SK-N-MC (cell line): ENCODE measurements at regions not wholly inside any gene's neighbourhood (a gene's known extent, or its start where the extent isn't known, plus 50 kb on each side); places are given as distances from the start of the nearest gene placed in this dataset.

Experiments used
- DNase-seq: peaks from one replicate; pipeline ENCODE4 v3.0.0-alpha.2; 2011; ENCODE audit warnings: low read depth, low spot score
- H3K27ac ChIP-seq: fragments of 200-600 bp; sonication (generic); 2 replicates; pipeline ENCODE4 v1.5.1; 2016; ENCODE audit warnings: mixed run types
- H3K36me3 ChIP-seq: fragments of 200-600 bp; sonication (generic); 2 replicates; pipeline ENCODE4 v1.6.1; 2017; ENCODE audit warnings: antibody characterized with exemption, low read length, mixed read lengths; ENCODE audit not compliant: insufficient read depth
- H3K4me3 ChIP-seq: fragments of 200-600 bp; sonication (generic); 2 replicates; pipeline ENCODE4 v1.5.1; 2016
- H3K9ac ChIP-seq: fragments of 200-600 bp; sonication (generic); 2 replicates; pipeline ENCODE4 v1.8.0; 2017; ENCODE audit warnings: mixed run types, mixed read lengths; ENCODE audit not compliant: insufficient read length
- H3K9me3 ChIP-seq: fragments of 200-600 bp; sonication (generic); 2 replicates; pipeline ENCODE4 v1.6.1; 2017; ENCODE audit warnings: low read depth, mild to moderate bottlenecking, antibody characterized with exemption, low read length, moderate library complexity, mixed read lengths
- EZH2 ChIP-seq: fragments of 200-600 bp; sonication (generic); IDR thresholded peaks from one replicate; pipeline ENCODE4 v1.6.1; 2017; ENCODE audit warnings: antibody characterized with exemption
- FOXP2 ChIP-seq: optimal IDR thresholded peaks from 2 replicates; pipeline ENCODE3; 2011; ENCODE audit warnings: mild to moderate bottlenecking, moderate library complexity; ENCODE audit not compliant: insufficient read depth; ENCODE audit errors: extremely low read length, control extremely low read depth
- POLR2AphosphoS5 ChIP-seq: IDR thresholded peaks from 2 replicates; pipeline ENCODE4 v1.6.1; 2012; ENCODE audit warnings: mild to moderate bottlenecking, low read depth, low read length, borderline replicate concordance

GRCh38 chr2:2839393-2839781 lies 508.3 kb upstream of the MYT1L start:
- Histone ChIP-seq H3K9me3 (no peaks in the 10 kb centered on the region), H3K4me3 (no peak overlapping the region), H3K9ac (no peak overlapping the region), H3K27ac (no peak overlapping the region), H3K36me3 (no peaks in the 10 kb centered on the region)
- no peak for DNase-seq
- TF ChIP-seq EZH2 (no peak), FOXP2 (no peak), POLR2AphosphoS5 (no peak)

- DNase-seq = no peak
- no peaks in the 10 kb centered on the region for H3K9me3 ChIP-seq
Observed at GRCh38 chr2:2838548-2838845, 507.4 kb upstream of the MYT1L start.

GRCh38 chr2:2837746-2838547 lies 506.9 kb upstream of the MYT1L start:
- no peak for TF ChIP-seq EZH2
- no peak for TF ChIP-seq POLR2AphosphoS5
- TF ChIP-seq FOXP2 = no peak
- Histone ChIP-seq H3K9ac (no peak overlapping the region), H3K27ac (no peak overlapping the region), H3K4me3 (no peak overlapping the region), H3K9me3 (no peaks in the 10 kb centered on the region), H3K36me3 (no peaks in the 10 kb centered on the region)
- DNase-seq = no peak

More at GRCh38 chr2:2838548-2838845, 507.4 kb upstream of the MYT1L start:
- Histone ChIP-seq H3K4me3 (no peak overlapping the region), H3K27ac (no peak overlapping the region), H3K36me3 (no peaks in the 10 kb centered on the region), H3K9ac (no peak overlapping the region)
- no peak for TF ChIP-seq FOXP2
- TF ChIP-seq POLR2AphosphoS5 = no peak
- TF ChIP-seq EZH2 = no peak

DNA sequence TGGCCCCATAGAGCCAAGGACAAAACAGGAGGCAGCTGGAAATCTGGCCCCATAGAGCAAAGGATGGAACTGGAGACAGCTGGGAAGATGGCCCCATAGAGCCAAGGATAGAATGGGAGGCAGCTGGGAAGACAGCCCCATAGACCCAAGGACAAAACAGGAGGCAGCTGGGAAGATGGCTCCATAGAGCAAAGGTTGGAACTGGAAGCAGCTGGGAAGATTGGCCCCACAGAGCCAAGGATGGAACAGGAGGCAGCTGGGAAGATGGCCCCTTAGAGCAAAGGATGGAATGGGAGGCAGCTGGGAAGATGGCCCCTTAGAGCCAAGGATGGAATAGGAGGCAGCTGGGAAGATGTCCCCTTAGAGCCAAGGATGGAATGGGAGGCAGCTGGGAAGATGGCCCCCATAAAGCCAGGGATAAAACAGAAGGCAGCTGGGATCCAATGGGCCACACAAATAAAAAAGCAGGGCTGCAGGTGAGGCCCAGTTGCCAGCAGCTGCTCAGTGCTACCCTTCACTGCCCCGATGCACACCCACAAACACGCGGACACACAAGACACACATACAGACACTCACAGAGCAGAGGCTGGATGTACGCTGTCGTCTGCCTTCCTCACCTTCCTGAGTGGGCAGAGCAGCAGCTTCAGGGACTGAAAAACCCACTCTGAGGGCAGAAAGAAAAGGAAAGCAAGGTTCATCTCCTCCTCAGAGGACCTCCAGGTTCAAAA lies 505.4 kb upstream of the MYT1L start:
- no peaks in the 10 kb centered on the region for H3K9me3 ChIP-seq
- no peak overlapping the region for H3K4me3 ChIP-seq
- no peak for DNase-seq
- no peak overlapping the region for H3K9ac ChIP-seq
- H3K27ac ChIP-seq = no peak overlapping the region
- no peaks in the 10 kb centered on the region for H3K36me3 ChIP-seq
- no peak for TF ChIP-seq FOXP2

- TF ChIP-seq FOXP2 = no peak
- no peak for TF ChIP-seq POLR2AphosphoS5
- no peak for TF ChIP-seq EZH2
- no peak overlapping the region for H3K9ac ChIP-seq
- H3K36me3 ChIP-seq = no peaks in the 10 kb centered on the region
- no peak overlapping the region for H3K27ac ChIP-seq
- no peak overlapping the region for H3K4me3 ChIP-seq
- DNase-seq = no peak
- no peaks in the 10 kb centered on the region for H3K9me3 ChIP-seq
Observed at GRCh38 chr2:2834516-2835254, 503.6 kb upstream of the MYT1L start.

GRCh38 chr2:2834105-2834504 lies 503.0 kb upstream of the MYT1L start:
- DNase-seq = no peak
- TF ChIP-seq FOXP2 (no peak), EZH2 (no peak), POLR2AphosphoS5 (no peak)
- no peak overlapping the region for H3K4me3 ChIP-seq
- H3K9me3 ChIP-seq = no peaks in the 10 kb centered on the region
- H3K9ac ChIP-seq = no peak overlapping the region
- H3K36me3 ChIP-seq = no peaks in the 10 kb centered on the region
- no peak overlapping the region for H3K27ac ChIP-seq

- DNase-seq = no peak
- Histone ChIP-seq H3K27ac (no peak overlapping the region), H3K9me3 (no peaks in the 10 kb centered on the region), H3K9ac (no peak overlapping the region), H3K4me3 (no peak overlapping the region), H3K36me3 (no peaks in the 10 kb centered on the region)
- TF ChIP-seq FOXP2 (no peak), EZH2 (no peak), POLR2AphosphoS5 (no peak)
Observed at GRCh38 chr2:2832657-2833056, 501.6 kb upstream of the MYT1L start.

GRCh38 chr2:2831633-2832032 lies 500.6 kb upstream of the MYT1L start:
- no peak for DNase-seq
- no peak for TF ChIP-seq EZH2
- TF ChIP-seq FOXP2 = no peak
- TF ChIP-seq POLR2AphosphoS5 = no peak
- H3K27ac ChIP-seq = no peak overlapping the region

More at GRCh38 chr2:2831633-2832032, 500.6 kb upstream of the MYT1L start:
- no peak overlapping the region for H3K9ac ChIP-seq
- H3K4me3 ChIP-seq = no peak overlapping the region
- H3K9me3 ChIP-seq = no peaks in the 10 kb centered on the region
- no peaks in the 10 kb centered on the region for H3K36me3 ChIP-seq
